NCI-H446 treated with DMSO at 0.1 percent for 48 hours (cell line): ENCODE measurements at regions not wholly inside any gene's neighbourhood (a gene's known extent, or its start where the extent isn't known, plus 50 kb on each side); places are given as distances from the start of the nearest gene placed in this dataset.
"Not testable (repeated sequence)": the region's sequence is repeated elsewhere in the genome, so short reads cannot be mapped to it uniquely, and the experiment has no call there.

Experiments used
- DNase-seq: peaks from one replicate; lab custom pipeline; 2025; lab: John Stamatoyannopoulos, UW

DNA sequence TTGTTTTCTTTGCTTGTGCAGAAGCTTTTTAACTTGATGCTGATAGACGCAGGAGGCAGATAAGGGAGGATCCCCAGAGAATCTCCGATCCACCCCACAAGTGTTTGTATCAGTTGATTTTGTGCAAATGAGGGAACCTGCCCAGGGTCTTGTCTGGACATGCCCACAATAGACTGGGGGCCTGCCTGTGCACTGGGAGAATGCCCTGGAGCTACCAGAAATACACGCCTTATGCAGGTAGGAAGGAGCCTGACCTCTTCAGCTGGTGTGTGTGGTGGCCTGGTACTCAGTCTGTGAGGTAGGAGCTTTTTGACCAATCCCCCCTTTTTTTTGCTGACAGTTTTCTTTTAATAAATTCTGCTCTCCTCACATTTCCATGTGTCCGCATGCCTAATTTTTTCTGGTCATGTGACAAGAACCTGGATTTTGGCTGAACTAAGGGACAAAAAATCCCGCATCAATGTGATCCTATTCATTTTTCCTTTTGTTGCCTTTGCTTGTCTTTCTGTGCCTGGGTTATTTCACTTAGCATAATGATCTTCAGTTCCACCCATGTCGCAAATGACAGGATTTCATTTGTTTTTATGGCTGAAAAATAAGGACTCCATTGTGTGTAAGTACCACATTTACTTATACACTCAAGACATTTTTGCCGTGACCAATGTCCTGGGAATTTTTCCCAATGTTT, 430.6 kb upstream of the NRG3 start:
- DNase-seq = no peak

DNA sequence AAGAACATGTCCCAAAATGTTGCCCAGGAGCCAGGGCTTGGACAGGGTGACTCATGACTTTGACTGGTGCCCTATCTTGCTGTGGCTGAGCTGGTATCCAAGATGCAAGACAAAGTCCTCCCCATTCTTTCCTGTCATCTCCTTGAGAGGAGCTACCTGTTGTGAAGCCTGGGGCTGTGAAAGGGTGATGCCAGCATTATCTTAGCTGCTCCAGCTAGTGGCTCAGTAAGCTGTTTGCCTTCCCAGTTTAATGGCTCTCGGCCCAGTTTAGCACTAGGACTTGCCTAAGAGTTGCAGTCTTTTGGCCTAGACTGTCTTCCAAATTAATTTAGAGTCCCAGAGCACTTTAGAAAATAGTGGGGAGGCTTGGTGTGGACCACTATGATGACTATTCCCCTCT, 424.3 kb upstream of the NRG3 start:
- no peak for DNase-seq

DNA sequence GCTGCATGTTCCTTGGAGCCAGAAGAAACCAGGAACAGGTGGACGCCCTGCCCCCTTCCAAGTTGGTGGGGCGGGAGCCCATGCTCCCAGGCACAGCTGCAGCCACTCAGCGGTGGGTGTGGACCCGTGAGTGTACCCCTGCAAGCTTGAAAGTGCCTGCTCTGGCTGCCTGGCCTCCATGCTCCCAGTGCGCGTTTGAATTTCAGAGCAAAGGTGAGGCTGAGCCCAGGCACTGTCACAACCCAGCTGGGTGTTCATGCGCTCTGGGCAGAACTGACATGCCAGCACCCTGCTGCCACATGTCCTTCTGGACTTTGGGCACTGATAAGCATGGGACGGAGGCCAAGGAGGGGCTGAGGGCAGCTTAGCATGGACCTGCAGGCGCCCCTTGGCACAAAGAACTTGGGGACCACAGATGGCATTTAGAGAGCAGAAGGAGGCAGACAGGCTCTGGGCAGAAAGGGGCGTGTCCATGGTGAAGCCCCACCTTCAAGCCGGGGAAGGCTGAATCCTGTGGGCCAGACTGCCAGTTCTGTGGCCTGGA, 402.0 kb upstream of the NRG3 start:
- no peak for DNase-seq

DNA sequence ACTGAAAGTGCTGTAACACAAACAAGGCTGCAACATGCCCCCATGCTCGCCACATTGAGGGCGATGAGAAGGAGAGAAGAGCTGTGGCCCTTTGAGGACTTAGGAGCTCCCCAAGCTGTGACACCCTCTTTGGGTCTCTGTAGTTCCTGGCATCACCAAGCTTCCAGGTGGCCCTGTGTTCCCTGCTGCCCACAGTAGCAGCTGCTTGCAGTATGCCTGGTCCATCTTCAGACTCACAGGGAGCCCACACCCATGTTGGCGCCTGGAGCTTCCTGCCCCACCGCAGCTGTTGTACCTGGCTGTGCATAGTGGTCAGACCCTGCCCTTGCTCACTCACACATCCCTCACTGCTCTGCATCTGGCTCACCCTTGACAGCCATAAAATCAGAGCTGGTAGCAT, 401.2 kb upstream of the NRG3 start:
- no peak for DNase-seq

DNA sequence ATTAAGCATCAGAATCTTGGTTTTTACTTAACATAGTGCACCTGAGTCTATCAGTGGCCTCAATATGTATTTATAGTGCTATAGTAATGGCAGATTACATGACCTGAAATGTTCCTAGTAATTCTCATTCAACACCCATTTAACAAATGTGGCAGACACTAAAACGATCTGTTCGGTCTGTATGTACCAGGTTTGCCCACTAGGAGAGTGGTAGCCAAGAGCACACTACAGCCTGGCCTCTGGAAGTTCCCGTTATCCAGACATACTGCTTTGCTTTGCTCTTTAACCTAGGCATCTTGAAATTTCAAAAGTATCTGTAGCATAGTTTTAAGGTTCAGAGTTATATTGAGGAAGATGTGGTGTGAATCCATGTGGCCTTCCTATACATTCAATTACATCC, 395.7 kb upstream of the NRG3 start:
- DNase-seq = no peak

DNA sequence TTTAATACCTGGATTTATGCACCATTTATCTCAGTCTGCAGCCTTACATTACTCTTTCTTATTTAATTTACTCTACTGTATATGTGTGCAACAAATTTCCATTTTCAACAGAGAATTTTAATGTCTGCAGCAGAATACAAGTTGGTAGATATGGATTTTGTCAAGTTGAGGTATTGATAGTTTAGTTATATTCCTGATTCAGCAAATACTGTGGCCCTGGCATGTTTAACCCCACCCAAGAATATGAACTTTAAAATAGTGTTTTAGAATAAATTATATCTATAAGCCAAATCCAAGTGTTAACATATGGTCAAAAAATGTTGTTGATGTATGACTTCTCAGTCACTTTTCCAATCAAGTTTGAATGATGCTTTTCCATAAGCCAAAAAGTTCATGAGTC, 378.4 kb upstream of the NRG3 start:
- no peak for DNase-seq

DNA sequence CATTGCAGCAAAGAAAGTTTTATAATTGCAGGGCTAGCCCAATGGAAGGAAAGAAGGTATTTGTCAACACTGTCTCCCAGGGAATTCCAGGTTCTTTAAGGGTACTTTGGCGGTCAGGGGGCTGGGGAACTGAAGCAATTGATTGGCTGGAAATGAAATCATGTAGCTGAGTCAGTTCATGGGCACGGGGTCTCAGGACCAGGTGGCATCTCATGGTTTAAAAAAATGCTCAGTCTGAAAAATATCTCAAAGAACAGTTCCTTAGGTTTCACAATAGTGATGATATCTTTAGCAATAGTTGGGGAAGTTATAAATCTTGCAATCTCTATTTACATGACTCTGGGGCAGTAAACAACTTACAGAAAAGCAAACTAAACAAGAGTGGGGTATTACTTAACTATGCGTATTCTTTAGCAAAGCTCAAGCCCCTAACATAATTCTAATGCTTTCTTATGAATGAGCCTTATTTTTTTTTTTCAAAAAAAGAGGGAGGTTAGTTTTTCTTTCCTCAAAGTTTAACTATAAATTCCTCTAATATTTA, 376.9 kb upstream of the NRG3 start:
- DNase-seq = no peak

DNA sequence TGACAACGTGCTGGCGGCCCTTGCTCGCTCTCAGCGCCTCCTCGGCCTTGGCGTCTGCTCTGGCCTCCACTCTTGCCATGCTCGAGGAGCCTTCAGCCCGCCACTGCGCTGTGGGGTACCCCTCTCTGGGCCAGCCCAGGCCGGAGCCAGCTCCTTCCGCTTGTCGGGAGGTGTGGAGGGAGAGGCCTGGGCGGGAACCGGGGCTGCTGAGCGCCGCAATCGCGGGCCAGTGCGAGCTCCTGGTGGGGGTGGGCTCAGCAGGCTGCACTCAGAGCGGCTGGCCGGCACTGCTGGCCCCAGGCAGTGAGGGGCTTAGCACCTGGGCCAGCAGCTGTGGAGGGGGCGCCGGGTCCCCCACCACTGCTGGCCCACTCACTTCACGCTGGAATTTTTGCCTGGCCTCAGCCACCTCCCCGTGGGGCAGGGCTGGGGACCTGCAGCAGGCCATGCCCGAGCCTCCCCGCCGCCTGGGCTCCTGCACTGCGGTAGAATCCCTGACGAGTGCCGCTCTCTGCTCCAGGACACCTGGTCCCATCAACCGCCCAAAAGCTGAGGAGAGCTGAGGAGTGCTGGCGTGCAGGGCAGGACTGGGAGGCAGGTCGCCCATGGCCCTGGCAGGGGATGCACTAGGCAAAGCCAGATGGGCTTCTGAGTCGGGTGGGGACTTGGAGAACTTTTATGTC, 372.2 kb upstream of the NRG3 start:
- DNase-seq = no peak

DNA sequence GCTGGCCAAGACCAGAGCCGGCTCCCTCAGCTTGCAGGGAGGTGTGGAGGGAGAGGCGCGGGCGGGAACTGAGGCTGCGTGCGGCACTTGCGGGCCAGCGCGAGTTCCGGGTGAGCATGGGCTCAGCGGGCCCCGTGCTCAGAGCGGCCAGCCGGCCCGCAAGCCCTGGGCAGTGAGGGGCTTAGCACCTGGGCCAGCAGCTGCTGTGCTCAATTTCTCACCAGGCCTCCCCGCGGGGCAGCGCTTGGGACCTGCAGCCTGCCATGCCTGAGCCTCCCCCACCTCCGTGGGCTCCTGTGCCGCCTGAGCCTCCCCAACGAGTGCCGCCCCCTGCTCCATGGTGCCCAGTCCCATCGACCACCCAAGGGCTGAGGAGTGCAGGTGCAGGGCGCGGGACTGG, 369.2 kb upstream of the NRG3 start:
- DNase-seq = not testable (repeated sequence)

DNA sequence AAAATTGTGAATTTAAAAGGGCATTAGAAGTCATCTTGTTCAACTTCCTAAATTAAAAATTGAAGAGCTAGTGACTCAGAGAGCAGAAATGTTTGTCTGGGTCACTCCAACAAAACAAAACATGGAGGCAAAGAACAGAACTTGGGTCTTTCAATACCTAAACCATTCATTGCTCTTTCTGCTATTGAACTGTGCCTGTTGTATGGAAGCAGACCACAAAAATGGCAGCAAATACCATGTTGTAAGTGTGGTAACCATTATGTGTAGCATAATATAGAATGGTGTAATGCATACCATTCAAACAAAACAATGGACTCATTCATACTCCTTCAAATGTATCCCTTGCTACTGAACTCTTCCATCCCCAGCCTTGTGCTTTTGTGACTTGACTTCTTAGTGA, 360.2 kb upstream of the NRG3 start:
- no peak for DNase-seq

DNA sequence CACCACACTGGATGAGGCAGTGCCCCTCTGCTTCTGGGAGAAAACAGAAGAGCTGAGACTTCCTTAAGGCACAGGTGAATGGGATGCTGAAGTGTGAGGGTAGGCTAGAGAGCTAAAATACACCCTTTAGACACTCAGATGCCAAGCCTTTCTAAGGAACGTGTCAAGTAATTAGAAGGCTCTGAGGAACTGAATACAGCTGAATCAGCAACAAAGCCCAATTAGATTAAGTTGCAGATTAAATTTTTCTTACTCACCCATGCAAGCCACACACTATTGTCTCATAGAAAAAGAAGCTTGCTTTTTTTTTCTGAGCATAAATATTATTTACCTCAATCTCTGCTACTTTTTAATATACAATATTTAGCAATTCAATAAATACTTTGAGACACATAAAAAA, 354.3 kb upstream of the NRG3 start:
- no peak for DNase-seq

DNA sequence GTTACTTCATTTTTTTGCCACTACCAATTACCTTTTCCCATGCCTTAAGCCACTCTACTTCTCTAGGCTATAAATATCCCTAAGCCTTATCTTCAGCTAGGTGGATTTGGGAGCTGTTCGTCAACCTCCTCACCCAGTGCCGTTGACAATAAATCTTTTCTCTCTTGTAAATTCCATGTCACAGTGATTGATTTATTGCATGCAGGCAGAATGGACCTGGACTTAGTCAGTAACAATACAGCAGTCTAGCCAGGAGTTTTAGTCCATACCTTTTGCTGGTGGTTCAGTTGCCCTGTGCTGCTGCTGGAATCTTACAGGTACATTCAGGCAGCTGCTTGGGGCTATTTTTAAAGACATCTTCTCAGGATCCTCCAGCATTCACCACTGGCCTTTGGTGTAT, 350.5 kb upstream of the NRG3 start:
- DNase-seq = no peak

DNA sequence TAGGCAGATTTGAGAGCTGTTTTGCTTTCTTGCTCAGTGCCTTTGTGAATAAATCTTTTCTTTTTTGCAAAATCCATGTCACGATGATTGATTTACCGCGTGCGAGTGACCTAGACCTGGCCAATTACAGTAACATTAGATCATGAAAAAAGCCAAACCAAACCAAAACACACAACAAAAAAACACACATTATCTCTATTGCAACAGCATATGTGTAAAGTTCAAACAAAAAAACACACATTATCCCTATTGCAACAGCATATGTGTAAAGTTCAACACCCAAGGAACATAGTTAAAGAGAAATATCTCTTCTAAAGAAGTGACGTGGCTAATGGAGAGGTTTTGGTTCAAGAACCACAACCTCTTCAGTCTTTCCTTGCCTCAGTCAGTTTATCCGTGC, 342.6 kb upstream of the NRG3 start:
- DNase-seq = no peak

DNA sequence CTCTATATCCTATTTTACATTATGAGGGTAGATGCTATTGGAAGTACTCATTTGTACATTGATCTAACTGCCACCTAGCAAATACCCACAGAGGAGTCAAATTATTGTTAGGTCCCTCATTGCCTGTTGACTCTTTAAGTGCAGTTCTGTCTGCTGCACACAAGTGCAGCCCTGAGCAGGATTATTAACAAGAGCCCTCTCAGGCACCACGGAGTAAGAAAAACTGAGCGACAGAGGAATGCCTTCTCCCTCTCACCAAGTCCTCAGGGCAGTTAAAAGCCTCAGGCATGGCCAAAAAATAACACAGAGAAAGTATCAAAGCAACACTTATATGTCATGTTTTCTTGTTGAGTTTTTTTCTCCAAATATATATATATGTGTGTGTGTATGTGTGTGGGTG, 340.0 kb upstream of the NRG3 start:
- no peak for DNase-seq

DNA sequence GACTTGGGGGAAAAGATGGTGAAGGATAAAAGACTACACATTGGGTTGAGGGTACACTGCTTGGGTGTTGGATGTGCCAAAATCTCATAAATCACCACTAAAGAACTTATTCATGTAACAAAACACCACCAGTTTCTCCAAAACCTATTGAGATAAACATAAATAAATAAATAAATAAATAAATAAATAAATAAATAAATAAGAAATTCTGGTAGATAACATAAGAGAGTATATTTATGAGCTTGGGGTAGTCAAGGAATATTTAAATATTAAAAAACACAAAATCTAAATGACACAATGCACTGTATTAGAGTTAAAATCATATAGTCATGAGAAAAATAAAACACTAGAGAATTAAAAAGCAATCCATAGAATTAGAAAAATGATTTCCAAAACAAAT, 333.5 kb upstream of the NRG3 start:
- DNase-seq = no peak

DNA sequence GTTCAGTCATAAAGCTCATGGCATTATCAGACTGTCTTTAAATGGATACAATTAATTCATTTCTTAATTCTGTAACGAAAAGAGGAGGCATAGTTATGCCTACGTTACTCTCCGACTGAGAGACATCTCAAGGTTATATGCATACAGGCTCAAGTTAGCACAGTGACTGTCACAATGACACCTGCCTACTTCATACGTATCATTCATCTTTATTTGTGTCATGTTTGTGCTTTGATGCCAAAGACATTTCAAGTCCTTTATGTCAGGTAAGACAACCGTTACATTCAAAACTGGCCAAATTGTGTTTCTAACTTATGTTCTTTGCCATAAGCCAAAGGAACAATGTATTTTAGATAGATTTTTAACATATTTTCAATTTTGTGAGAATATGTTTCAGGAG, 328.8 kb upstream of the NRG3 start:
- DNase-seq = no peak

DNA sequence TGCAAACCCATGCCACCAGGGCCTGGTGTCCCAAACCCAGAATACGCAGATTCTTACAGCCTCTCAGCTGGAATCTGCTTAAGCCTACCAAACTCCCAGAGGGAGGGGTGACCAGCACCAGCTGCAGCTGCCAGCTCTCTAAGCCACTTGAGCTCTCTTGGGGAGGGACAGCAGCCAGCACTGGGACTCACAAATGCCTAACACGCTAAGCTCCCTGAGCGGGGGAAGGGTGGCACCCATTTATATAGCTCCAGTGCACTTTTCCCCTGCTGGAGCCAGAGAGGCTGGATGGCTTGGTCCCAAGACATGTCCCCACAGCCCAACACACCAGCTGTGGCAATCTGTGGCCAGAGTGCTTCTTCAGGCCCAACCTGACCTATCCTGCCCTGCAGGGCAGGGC, 326.8 kb upstream of the NRG3 start:
- DNase-seq = no peak

DNA sequence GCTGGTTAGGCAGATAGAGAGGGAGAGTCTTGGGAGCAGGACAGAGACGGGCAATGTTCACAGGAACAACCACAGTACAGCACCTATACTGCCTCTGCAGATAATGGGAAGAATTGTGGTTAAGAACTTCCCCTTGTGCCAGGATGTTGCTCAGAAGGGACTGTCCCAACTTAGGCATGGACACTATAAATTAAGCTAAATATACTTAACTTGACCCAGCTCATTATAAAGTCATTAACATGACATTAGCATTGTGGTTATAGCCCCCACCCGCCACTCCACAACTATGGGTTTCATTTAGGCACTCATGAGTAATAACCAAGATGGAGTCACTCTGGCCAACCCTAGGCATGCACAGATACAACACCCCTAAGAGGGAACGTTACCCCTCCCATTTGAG, 310.9 kb upstream of the NRG3 start:
- DNase-seq = no peak

DNA sequence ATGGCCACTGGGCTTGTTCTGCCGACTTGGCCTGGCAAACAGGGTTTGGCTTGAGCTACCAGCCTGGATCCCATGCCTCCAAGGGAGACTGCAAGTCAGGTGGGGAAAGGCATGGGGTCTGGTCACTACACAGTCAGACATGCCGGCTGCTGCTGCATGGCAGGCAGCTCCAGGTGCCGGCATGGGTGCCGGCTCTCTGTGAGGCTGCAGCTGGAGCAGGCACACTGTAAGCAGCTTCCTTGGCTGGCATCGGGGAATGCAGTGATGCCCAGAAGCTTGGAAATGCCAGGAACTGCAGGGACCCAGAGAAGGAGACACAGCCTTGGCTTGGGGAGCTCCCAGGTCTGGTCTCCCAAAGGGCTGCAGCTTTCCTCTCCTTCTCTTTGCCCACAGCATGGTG, 305.5 kb upstream of the NRG3 start:
- DNase-seq = no peak

DNA sequence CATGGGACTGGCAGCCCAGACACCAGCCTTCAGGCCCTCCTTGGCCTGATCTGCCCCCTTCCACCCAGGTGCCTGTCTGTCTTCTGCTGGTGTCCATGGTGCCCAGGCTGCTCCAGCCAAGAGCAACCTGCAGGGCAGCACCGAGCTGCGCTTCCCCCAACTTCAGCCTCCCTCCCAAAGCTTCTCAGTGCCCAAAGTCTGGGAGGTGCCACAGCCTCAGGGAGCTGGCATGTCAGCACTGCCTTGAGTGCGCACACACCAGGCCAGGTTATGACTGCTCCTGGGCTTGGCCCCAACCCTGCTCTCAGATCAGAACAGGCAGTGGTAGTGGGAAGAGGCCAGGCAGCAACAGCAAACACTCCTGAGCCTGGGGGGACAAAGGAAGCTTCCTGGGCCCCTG, 304.6 kb upstream of the NRG3 start:
- no peak for DNase-seq

DNA sequence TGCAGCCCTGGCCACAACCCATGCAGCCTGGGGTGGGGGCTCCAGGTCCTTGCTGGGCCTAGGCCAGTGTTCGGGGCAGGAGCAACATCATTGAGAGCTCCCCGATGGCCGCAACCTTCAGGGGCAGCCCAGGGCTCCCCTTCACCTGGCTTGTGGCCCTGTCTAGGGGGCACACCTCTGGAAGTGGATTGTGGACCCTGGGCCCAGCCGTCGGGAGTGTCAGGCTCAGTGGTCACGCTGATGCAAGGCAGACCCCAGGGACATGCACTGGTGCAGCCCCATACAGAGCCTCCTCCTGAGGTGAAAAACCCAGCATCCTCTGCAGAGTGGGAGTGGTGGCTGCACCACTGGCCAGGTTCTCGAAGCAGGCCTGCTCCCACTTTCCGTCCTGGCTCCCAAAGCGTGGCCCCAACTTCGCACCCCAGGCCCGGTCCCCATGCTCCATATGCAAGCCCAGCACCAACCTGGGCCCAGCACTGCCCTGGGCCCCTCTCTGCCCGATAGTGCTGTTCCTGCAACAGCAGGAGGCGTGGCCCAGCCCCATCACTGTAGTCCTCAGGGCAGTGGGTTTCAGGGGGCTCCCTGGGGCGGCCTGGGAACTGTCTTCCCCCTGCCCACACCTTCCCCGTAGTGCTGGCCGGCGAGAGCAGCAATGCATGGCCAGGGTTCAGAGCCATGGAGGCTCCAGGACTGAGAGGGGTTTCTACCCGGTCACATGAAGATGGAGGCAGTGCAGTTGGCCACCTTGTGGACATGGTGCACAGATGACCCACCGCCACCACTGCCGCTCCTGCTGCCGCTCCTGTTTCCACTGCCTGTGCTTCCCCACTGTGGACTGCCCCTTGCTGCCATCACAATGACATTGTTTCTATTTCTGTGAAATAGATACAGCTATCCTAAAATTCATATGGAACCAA, 303.9 kb upstream of the NRG3 start:
- DNase-seq = no peak

DNA sequence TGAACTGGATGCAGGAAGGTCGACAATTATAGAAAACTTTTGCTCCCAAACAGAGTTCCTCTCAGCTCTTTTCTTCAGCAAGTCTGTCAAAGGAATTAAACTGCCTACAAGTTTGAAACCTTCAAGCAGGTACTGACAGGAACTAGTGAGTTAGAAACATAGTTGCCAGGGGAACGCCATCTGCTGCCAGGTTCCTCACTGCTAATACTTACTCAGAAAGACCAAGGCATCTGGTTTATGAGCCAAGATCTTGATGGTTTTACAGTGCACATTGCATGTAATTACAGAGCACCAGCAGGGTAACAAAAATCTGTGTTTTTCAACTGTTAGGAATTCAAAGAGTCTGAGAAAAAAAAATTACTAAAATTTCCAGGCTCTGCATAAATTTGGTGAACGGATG, 300.0 kb upstream of the NRG3 start:
- no peak for DNase-seq

DNA sequence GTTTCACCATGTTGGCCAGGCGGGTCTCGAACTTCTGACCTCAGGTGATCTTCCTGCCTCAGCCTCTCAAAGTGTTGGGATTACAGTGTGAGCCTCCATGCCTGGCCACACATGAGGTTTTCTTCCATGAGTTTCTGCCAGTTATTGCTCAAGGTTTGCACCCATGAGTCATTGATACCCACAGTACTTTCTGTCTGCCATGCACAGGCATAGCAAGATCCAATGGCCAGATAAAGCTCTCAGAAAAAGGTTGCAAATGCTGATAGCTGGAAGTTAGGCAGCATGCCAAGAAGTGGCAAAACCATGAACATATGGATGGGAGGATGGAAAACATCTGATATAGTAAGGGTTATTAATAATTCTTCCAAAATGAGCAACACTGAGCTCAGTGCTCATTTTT, 298.7 kb upstream of the NRG3 start:
- no peak for DNase-seq
